Stimulated activated CD4-positive, alpha-beta T cell treated with anti-CD3 and anti-CD28 coated beads, Interleukin-2, amount 100 ng/mL, for 48 hours (primary cell): ENCODE measurements at regions not wholly inside any gene's neighbourhood (a gene's known extent, or its start where the extent isn't known, plus 50 kb on each side); places are given as distances from the start of the nearest gene placed in this dataset.
"Not testable (repeated sequence)": the region's sequence is repeated elsewhere in the genome, so short reads cannot be mapped to it uniquely, and the experiment has no call there.

Source experiments
- DNase-seq, 2 donors: peaks; one replicate each; pipeline ENCODE4 v3.0.0-alpha.2; 2020

DNA sequence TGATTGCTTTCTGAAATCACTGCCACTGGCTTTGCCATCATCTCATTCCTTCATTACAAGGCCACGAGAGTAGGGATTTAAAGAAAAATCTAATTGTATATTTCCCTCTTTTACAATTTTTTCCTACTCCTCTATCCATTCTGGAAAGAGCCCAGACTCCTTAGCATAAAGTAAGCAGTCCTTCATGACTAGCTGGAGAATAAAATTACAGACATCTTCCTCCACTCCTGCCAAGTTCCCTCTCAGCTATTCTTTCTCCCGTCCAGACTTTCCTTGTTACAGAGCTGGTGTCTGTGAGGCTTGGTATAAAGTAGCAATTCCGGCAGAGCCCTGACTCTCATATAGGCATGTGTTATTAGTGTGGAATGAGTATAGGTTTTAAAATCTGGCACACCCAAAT, 806.8 kb downstream of the PLCL1 start:
- DNase-seq, result no peak

DNA sequence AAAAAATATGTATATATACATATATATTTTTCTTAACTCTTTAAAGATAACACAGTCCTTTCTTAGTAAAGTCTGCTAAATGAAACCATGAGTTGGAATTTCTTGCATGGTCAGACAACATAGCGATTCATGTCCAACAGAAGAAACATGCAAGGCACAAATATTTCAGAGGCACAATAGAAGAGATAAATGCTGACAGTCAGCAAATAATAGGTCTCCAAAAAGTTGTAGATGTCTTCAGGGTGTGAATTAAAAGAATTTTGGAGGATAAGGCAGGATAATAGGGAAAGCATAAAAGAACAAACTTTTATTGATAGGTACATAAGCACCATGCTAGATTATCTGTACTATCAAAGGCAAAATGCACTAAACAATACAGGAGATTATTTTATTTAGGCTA, 800.2 kb downstream of the PLCL1 start:
- no peak for DNase-seq

DNA sequence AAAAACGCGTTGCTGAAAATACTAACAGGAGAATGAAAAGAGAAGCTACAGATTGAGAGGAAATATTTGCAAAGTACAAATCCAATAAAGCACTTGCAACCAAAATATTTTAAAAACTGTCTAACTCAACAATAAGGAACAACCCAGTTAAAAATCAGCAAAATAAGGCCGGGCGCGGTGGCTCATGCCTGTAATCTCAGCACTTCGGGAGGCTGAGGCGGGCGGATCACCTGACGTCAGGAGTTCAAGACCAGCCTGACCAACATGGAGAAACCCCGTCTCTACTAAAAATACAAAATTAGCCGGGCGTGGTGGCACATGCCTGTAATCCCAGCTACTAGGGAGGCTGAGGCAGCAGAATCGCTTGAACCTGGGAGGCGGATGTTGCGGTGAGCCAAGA, 798.6 kb downstream of the PLCL1 start:
- DNase-seq, result not testable (repeated sequence)

DNA sequence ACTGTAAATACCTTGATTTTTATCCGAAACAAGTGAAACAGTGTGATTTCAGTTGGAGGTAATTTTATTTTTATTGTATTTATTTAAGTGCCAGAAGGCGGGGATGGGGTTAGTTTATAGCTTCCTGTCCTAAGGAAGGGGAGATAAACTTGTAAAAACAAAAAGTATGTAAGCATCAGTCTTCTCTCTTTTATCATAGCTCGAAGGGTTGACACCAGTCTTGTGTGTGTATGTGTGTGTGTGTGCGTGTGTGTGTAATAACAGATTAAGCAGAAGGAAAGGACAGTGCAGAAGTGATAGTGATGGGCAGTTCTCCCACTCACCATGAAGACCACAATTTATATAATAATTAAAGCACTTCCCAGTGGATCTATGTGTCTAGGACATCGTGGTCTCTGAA, 793.3 kb downstream of the PLCL1 start:
- no peak for DNase-seq

DNA sequence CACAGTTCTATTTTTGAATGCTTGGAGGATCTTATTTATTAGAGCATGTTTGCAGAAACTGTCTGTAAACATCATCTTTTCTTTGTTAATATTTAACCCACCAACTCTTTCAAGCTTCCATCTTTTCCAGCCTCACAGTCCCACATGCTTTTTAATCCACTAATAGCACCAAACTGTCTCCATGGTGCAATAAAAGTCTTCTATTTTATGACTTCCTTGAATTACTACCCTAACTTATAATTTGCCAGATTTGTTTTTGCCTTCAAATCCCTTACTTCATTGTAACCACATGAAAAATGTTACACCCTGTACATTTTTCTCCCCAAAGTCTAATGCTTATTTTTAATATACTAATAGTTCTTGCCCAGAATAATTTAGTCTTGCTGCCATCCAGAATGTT, 792.6 kb downstream of the PLCL1 start:
- no peak for DNase-seq

DNA sequence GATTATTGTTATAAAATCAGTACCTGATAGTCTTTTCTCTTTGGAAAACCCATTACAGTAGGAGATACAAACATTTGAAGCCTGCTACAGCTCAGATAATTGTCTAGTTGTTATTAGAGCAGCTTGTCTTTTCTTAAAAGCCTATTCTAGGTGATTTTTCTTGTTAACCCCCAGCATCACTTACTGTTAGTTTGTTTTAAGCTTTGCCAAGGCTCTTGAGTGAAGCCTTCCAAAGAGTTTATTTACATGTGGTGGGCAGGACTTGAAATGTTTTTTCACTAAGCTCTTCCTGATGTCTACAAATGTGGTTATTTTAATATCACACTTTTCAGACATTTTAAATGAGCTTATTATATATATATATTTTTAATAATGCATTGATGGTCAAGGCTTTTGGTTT, 791.3 kb downstream of the PLCL1 start:
- no peak for DNase-seq

DNA sequence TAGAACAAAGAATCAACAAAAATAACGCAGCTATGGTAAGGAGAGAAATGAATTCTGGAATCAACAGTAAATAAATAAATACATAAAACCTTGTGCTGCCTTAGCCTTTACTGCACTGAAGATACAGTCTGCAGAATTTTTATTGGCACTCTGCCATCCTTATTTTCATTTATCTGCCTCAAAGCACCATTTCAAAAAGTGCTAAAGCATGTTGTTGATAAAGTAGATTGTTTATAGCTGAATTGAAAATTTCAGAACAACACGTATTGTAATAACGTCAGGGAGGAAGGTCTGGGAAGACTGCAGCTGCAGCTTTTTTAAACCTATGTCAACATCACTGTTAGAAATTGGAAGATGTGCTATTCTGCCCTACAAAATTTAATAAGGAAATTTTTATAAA, 787.2 kb downstream of the PLCL1 start:
- no peak for DNase-seq

DNA sequence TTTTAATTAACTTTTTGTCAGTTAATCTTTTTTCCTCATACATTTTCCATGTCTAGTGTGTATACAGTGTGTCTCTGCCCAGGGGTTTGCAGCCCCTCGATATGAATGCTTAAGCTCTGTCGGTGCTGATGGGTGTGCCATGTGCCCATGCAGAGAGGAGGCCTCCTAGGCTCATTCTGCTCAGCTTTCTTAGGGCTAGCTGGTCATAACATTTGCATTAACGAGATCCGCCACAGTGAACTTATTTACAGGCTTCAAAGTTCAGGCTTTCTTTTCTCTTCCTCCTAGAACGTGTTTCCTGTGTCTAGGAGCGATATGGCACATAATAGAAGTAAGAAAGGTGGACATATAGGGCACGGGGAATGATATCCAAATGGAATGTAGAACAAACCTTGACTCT, 783.3 kb downstream of the PLCL1 start:
- no peak for DNase-seq

DNA sequence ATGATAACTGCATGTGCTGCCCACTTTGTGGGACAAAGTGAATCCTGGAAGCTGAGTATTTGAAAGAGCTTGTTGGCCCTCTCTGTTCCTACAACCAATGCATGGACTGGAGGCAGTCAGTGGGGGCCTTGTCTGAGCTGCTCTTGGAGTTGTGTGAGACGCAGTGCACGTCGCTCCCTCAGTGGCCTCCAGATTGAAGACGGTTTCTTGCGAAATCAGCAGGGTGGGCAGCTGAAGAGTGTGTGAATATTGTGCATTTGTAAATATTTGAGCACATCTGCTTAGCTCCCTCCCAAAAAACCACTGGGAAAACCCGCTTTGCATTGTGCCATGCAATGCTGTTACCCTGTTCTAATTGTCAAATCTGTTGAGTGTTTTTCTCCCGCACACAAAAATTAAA, 782.8 kb downstream of the PLCL1 start:
- DNase-seq, result no peak

DNA sequence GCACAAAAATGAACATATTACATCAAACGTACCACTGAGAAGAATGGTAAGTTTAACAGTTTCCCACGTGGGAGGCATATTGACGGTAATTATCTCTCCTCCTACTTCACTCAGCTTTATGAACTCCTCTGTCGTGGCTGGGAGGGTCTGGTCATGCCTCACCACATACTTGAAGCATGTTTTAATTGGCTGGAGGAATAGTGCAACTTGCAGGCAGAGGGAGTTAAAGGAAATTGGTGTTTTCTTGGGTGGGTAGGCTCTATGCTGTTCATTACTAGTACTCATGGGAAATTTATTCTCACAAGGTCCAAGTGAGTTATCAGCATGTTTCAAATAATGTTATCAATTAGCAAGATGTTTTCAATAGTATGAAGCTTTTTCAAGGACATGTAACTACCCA, 767.0 kb downstream of the PLCL1 start:
- no peak for DNase-seq

DNA sequence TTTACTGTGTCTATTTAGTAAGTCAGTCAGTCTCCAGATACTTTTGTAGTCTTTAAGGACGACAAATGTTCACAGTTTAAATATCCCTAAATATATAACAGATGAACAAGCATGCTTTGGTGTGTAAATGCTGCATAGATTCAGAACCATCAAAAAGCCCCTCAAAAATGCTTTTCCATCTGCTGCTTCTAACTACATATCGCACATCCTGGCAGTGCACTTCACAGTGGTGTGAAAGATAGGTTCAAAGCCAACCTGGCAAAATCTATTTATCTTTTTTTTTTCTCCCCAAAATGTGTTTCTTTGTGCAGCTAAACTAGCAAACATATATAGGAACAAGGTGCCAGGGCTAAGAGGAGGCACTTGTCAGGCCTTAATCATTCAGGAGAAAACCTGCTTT, 753.8 kb downstream of the PLCL1 start:
- no peak for DNase-seq

DNA sequence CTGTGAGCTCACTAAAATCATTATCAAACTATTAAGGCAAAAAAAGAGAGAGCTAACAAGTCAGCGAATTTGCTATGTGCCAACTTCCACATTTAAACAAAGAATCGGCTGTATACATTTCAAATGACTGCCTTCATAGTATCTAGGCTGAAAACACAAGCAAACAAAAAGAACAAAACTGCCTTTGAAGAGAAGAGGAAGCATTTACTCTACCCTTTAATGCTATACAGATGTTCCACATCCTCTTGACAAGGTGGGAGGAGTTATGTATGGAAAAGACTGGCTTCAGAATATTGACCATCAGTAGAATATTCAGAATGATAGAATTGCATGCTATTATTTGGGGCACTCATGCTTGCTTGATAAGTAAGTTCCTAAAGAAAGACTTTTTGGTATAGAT, 741.7 kb downstream of the PLCL1 start:
- DNase-seq, result no peak

DNA sequence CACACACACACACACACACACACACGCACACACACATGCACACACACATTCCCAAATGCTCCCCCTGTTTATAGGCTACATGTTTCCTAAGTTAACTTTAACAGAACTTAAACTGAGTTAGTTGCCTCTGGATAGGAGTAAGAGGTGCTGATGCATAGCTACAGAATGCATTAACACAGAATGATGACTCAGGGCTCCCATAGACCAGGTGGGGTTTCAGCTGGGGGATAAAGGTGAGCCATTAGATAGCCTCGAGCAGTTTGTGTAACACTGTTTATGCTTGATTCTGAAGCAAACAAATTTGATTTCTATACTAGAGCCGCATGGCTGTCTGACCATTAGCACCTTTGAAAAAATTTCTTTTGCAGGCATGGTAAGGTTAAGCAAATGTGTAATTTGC, 741.0 kb downstream of the PLCL1 start:
- no peak for DNase-seq

DNA sequence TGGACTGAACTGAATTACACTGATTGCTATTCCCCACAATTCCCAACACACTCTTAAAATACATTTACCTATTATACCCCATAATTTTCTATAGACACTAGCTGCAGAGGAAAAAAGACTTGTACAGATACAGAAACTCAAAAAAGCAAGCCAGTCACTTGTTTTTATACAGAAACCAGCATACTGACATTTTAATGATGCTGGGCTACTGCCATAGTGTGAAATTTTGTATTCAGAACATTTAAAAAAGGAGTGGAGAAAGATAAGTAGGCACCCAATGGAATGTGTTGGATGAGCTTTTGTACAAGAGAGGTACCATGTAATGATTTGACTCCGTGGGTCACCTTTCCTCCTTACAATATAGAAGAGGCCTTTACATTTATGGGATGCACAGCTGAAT, 740.1 kb downstream of the PLCL1 start:
- no peak for DNase-seq

DNA sequence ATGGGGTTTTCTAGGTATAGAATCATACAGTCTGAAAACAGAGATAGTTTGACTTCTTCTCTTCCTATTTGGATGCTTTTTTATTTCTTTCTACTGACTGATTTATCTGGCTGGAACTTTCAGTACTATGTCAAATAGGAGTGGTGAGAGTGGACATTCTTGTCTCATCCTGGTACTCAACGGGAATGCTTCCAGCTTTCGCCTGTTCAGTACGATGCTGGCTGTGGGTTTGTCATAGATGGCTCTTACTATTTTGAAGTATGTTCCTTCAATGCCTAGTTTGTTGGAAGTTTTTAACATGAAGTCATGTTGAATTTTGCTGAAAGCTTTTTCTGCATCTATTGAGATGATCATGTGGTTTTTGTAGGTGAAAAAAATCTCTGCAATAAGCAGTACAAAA, 730.4 kb downstream of the PLCL1 start:
- no peak for DNase-seq

DNA sequence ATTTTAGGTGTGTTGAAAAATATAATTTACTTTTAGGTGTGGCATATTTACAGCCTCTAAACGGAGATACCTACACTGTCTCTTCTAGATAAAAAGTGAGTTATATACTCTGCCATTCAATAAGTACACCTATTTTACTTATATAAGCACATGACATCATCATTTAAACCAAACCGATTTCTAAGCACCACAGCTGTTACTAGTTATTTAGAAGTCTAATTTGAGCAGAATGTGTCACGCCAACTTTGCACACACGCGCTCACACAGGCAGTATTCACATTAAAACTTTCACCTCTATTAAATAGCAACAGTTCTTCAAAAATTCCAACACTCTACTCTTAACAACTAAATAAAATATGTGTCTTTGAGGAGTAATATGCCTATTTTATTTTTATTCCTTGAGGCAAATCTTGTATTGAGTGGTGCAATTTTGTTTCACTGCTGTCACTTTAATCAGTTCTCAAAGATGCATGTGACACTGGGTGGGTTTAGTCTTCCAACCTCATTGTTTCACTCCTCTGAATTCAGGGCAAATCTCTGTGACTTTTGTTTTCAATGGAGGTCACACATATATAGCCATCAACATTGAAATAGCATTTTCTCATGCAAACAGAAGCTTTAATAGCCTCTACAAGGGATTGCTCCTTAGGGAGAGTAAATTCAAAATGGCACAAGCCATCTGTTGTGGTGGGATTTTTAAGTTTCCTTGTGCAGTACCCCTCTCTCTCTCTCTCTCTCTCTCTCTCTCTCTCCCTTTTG, 721.0 kb downstream of the PLCL1 start:
- DNase-seq, result no peak

DNA sequence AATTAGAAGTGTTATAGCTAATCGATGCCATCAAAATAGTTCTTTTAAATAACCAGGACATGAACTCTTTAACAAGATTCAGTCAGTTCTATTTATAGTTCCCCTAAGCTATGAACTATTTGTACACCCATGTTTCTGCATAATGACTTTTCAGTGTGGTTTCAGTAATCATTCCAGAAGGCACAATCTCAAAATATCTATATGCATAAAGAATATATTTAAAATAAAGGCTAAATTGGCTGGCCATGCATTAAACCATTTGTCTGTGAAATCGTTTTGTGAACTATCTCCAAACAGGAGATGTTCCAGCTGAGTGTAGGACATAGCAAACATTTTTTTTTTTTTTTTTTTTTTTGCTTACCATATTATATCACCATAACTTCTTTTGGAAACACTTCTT, 719.3 kb downstream of the PLCL1 start:
- no peak for DNase-seq

DNA sequence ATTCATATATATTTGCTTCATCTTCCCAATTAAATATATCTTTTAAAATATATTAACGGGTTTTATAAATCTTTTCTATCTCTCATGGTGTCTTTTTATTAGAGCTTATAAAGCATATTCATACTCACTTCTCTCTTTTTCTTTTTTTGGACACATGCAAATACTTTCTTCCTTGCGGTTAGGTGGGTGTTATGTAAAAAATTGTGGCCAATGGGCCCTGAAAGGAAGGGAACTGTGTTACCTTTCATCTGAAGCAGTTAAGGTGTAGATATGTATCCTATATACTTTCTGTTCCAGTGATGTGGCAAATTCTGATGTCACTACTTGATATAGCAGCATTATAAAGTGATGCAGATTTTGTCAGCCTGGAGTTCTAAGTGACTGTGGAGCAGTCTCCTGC, 714.5 kb downstream of the PLCL1 start:
- DNase-seq, result no peak

DNA sequence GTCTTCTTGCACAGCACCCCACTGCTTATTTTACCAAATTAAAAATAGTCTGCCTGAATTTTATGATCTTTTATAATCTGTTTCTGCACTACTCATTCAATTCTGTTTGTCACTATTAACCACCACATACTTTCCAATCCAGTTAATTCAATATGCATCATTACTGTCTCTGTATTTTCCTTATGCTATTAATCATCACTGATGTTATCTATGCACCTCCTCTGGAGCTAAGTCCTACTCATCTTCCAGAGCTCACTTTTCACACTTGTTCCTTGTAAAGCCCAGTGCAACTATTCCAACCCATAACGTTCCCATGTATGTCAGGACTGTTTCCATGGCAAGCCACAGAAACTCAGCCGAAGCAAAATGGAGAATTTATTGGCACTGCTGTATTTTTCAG, 713.6 kb downstream of the PLCL1 start:
- DNase-seq, result no peak

DNA sequence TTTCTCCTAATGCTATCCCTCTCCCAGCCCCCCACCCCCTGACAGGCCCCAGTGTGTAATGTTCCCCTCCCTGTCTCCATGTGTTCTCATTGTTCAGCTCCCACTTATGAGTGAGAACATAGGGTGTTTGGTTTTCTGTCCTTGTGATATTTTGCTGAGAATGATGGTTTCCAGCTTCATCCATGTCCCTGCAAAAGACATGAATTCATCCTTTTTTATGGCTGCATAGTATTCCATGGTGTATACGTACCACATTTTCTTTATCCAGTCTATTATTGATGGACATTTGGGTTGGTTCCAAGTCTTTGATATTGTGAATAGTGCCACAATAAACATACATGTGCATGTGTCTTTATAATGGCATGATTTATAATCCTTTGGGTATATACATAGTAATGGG, 704.2 kb downstream of the PLCL1 start:
- not testable (repeated sequence) for DNase-seq

DNA sequence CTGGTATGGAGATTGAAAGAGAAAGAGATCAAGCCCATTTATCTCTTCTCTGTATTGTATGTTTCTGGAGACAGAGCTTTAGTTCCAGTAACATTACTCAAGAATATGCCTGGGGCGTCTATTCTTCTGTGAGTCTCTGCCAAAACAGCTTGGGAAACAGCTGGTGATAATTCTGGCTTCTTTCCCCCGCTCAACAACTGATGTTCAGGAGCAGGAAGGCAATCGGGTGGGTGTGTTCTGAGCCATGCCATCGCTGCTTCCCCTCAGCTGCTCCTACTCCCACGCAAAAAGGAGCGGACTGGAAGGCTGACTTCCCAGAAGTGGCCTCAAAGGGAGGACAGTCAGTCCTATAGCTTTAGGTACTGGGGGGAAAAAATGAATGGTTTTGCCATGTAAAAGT, 695.1 kb downstream of the PLCL1 start:
- DNase-seq, result no peak

DNA sequence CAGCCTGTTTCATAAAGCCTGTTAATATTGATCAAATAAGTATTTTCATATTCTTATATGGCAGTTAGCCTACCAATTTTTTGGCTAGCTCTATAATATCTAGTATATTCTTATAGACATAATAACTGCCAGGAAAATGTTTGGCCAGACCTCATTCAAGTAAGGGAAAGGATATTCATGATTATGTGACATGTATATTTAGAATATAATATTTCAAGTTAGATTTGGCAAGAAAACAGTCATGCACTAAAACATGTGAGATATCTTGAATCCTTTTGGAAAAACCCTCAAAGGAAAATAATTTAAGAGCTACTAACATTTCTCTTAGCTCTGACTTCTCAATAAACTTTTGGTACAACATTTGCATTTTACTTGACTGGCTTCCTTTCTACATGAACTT, 694.1 kb downstream of the PLCL1 start:
- no peak for DNase-seq

DNA sequence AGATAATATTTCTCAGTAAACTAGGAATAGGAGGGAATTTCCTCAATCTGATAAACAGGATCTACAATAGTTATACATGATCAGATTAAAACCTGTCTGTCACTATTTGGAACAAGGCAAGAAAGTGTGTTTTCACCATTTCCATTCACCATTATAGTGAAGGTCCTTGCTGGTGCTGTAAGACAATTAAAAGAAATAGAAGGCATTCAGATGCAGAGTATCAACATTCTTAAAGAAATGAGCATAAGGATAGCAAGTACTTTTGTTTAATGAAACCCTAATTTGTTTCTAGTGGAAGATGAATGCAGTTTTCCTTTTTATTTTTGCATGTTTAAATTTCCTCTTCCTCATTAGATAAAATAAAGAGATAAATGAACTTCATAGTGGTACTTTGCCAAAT, 693.7 kb downstream of the PLCL1 start:
- no peak for DNase-seq

DNA sequence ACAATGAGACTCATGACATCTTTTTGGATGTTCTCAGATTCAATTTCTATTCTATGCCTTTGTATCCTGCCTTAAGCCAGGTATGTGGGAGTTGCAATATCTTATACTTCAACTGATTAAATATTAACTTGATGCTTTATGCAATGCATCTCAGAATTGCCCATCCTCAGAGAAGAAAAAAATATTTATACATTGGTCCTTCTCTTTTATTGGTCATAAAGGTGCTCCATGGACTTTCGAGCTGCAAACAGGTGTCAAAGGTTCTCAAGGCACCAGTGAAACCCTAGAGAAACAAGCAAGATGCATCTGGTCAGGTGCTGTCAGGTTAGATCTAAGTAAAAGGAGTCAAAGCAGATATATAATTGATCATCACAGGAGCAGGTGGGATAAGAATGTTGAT, 690.5 kb downstream of the PLCL1 start:
- no peak for DNase-seq

DNA sequence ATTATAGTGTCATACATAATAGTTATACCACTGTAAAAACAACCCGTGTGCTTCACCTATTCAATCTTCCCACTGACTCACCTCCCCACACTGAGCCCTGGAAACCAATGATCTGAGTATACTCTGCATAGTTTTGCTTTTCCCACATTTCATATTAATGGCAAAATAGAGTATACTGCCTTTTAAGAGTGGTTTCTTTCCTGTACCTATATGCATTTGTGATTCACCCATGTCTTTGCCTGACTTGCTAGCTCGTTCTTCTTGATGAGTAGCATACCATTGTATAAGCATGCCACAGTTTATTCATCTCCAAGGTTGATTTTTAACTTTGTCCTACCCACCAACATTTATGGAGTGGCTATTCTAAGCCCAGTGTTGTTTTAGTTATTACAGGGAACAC, 686.4 kb downstream of the PLCL1 start:
- DNase-seq, result no peak

DNA sequence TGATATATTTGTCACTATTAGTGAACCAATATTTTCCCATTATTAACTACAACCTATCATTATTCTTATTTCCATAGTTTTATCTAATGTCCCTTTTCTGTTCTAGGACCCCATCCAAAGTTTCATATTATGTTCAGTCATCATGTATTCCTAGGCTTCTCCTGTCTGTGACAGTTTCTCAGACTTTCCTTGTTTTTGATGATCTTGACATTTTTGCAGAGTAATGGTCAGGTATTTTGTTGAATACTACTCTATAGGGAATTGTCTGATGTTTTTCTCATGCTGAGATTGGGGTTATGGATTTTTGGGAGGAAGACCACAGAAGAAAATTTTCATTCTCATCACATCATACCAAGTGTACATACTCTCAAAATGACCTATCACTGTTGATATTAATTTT, 684.6 kb downstream of the PLCL1 start:
- no peak for DNase-seq
